ENCODE measurements at regions not wholly inside any gene's neighbourhood (a gene's known extent, or its start where the extent isn't known, plus 50 kb on each side); places are given as distances from the start of the nearest gene placed in this dataset.

DNA sequence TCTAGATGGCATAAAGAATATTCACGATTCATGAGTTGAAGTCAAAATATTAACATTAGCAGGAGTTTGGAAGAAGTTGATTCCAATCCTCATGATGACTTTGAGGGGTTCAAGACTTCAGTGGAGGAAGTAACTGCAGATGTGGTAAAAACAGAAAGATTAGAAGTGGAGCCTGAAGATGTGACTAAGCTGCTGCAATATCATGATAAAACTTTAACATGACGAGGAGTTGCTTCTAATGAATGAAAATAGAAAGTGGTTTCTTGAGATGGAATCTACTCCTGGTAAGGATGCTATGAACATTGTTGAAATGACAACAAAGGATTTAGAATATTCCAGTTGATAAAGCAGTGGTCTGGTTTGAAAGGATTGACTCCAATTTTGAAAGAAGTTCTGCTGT lies 70.1 kb upstream of the TMLHE start:
- no peak for DNase-seq

DNA sequence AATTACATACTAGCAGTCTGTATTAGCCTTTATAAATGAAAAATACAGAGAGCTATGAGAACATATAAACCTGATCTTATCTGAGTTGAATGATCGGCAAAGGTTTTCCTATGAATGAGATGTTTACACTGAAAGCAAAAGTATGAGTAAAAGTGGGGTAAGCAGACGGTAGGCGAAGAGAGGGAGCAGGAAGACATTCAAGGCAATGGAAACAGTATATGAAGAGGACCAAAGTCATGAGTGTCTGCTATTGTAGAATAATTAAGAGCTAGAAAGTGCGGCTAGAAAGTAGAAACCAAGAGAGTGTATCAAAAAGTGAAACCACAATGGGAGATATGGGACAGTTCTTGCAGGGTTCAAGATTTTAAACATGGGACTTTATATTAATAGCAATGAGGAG lies 67.0 kb upstream of the TMLHE start:
- no peak for DNase-seq

DNA sequence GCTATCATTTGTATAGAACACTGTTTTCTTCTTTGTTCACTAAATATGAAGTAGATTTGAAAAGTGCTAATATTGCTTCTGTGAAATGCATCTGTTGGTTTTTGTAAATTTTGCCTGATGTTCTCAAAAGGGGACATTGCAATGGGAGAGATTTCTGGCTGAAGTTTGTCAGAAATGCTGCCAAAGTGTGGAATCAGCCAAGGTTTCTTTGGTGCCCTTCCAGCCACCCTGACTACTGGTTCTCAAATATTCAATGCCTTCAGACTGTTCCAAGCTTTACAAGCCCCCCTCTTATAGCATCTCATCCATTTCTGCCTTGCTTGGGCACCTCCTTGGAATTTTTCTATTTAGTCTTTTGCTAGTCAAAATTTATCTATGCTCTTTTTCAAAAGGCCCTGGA lies 60.6 kb upstream of the TMLHE start:
- no peak for DNase-seq

DNA sequence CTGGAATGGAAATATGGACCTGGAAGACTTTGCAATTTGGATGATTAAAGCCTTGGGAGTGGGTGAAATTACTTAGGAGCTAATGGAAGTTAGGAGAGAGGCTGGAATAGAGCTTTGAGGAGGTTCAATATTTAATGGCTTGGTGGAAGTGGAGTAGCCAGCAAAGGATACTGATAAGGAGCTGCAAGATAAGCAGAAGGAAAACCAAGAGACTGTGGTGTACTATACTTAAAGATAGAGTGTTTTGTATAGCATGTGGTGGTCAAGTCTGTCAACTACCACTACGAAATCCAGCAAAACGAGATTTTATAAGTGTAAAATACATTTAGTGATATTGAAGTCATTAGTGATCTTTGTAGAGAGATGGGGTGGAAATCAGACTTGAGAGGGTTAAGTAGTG lies 54.0 kb upstream of the TMLHE start:
- DNase-seq = no peak
